CD14-positive monocyte (primary cell): ENCODE measurements at regions not wholly inside any gene's neighbourhood (a gene's known extent, or its start where the extent isn't known, plus 50 kb on each side); places are given as distances from the start of the nearest gene placed in this dataset.

Experiments used
- DNase-seq, 3 donors: peaks; one replicate each; pipeline ENCODE4 v3.0.0-alpha.2; 2011 to 2022
- H2AFZ ChIP-seq: 2 replicates; pipeline ENCODE4 v1.6.0; 2012; ENCODE audit warnings: mild to moderate bottlenecking, low read depth, low read length, inconsistent platforms; ENCODE audit not compliant: insufficient read depth, poor library complexity, severe bottlenecking
- H3K27ac ChIP-seq, 2 donors: 1 replicate in 1 of 2; 2 replicates in 1 of 2; pipeline ENCODE4 v1.5.1; 2012 to 2013; ENCODE audit warnings: low read length in 2 of 2, control low read depth in 1 of 2, inconsistent platforms in 1 of 2, low read depth in 1 of 2, mild to moderate bottlenecking in 1 of 2
- H3K27me3 ChIP-seq, 2 donors: one replicate each; pipeline versions ENCODE4 v1.6.0 to v1.6.1; 2011 to 2013; ENCODE audit warnings: low read length in 2 of 2; ENCODE audit not compliant: control insufficient read depth in 2 of 2, insufficient read depth in 2 of 2
- H3K36me3 ChIP-seq, 2 donors: replicated peaks in 1 of 2; 1 replicate in 1 of 2; 2 replicates in 1 of 2; pipeline versions ENCODE4 v1.5.1 to v1.6.1; 2012 to 2013; ENCODE audit warnings: low read length in 2 of 2, control low read depth in 1 of 2, inconsistent platforms in 1 of 2, mild to moderate bottlenecking in 1 of 2; ENCODE audit not compliant: insufficient read depth in 2 of 2, control insufficient read depth in 1 of 2
- H3K4me1 ChIP-seq, 2 donors: 1 replicate in 1 of 2; 2 replicates in 1 of 2; pipeline versions ENCODE4 v1.5.1 to v1.6.1; 2012 to 2013; ENCODE audit warnings: low read length in 2 of 2, control low read depth in 1 of 2, inconsistent platforms in 1 of 2, mild to moderate bottlenecking in 1 of 2, moderate library complexity in 1 of 2; ENCODE audit not compliant: insufficient read depth in 2 of 2, control insufficient read depth in 1 of 2
- H3K4me2 ChIP-seq: replicated peaks from 2 replicates; pipeline ENCODE3; 2012; ENCODE audit warnings: low read length, moderate library complexity, mild to moderate bottlenecking; ENCODE audit not compliant: poor library complexity, severe bottlenecking; ENCODE audit errors: extremely low read depth
- H3K4me3 ChIP-seq, 3 experiments: fragments of 200-600 bp in 1 of 3; sonication (generic) in 1 of 3; replicated peaks in 1 of 3; 1 replicate in 2 of 3; 2 replicates in 1 of 3; pipeline ENCODE4 v1.5.1; 2011 to 2013; ENCODE audit warnings: low read length in 3 of 3, mild to moderate bottlenecking in 3 of 3, control low read depth in 2 of 3, low read depth in 2 of 3, inconsistent platforms in 1 of 3, moderate library complexity in 1 of 3
- H3K79me2 ChIP-seq: 2 replicates; pipeline ENCODE4 v1.6.0; 2012; ENCODE audit warnings: mild to moderate bottlenecking, control low read depth, inconsistent platforms, low read length, moderate library complexity; ENCODE audit not compliant: insufficient read depth
- H3K9ac ChIP-seq: 2 replicates; pipeline ENCODE4 v1.6.0; 2017; ENCODE audit warnings: low read length, mild to moderate bottlenecking; ENCODE audit not compliant: insufficient read depth, poor library complexity, severe bottlenecking
- H3K9me3 ChIP-seq, 2 donors: replicated peaks in 1 of 2; 1 replicate in 1 of 2; 2 replicates in 1 of 2; pipeline versions ENCODE4 v1.5.1 to v1.6.1; 2012 to 2013; ENCODE audit warnings: low read length in 2 of 2, control low read depth in 1 of 2; ENCODE audit not compliant: control insufficient read depth in 1 of 2, insufficient read depth in 1 of 2
- H4K20me1 ChIP-seq: 2 replicates; pipeline ENCODE4 v1.6.0; 2012; ENCODE audit warnings: mild to moderate bottlenecking, low read length, control low read depth, moderate library complexity; ENCODE audit not compliant: insufficient read depth
- H3K27ac Mint-ChIP-seq, 7 donors: one replicate each; pipeline ENCODE4 v1.8.0; 2020; ENCODE audit warnings: mild to moderate bottlenecking in 7 of 7, mixed read lengths in 7 of 7, moderate library complexity in 6 of 7, inconsistent platforms in 2 of 7
- H3K27me3 Mint-ChIP-seq, 3 donors: one replicate each; pipeline ENCODE4 v1.8.0; 2021 to 2022; ENCODE audit warnings: low read depth in 3 of 3, mild to moderate bottlenecking in 3 of 3, mixed read lengths in 3 of 3, moderate library complexity in 3 of 3, inconsistent platforms in 1 of 3
- H3K36me3 Mint-ChIP-seq, 2 donors: one replicate each; pipeline ENCODE4 v1.8.0; 2020; ENCODE audit warnings: mixed read lengths in 2 of 2, inconsistent platforms in 1 of 2, mild to moderate bottlenecking in 1 of 2
- H3K4me1 Mint-ChIP-seq: one replicate; pipeline ENCODE4 v1.8.0; 2020; ENCODE audit warnings: mild to moderate bottlenecking, mixed read lengths
- H3K4me3 Mint-ChIP-seq, 2 donors: one replicate each; pipeline ENCODE4 v1.8.0; 2020; ENCODE audit warnings: mild to moderate bottlenecking in 2 of 2, mixed read lengths in 2 of 2, moderate library complexity in 1 of 2
- H3K9me3 Mint-ChIP-seq, 7 donors: one replicate each; pipeline ENCODE4 v1.8.0; 2020 to 2022; ENCODE audit warnings: mixed read lengths in 7 of 7, mild to moderate bottlenecking in 6 of 7, moderate library complexity in 6 of 7, inconsistent platforms in 2 of 7
- WGBS: methylation state at CpG from one replicate; pipeline ENCODE4 v1.1.5; 2013; ENCODE audit warnings: missing lambda C conversion rate; ENCODE audit not compliant: insufficient coverage; 5-methylcytosine and 5-hydroxymethylcytosine counted together
- intact Hi-C, 2 donors: fragments of 100-400 bp; cut with micrococcal nuclease; formaldehyde crosslinking; loops; one replicate each; pipeline versions ENCODE4 v1.15.0 to v1.15.1; 2023
- TF ChIP-seq, protein P1 (sequence below): fragments of 200-600 bp; IDR thresholded peaks from one replicate; pipeline ENCODE4 v1.8.0; 2022; ENCODE audit warnings: antibody characterized with exemption, mild to moderate bottlenecking

DNA sequence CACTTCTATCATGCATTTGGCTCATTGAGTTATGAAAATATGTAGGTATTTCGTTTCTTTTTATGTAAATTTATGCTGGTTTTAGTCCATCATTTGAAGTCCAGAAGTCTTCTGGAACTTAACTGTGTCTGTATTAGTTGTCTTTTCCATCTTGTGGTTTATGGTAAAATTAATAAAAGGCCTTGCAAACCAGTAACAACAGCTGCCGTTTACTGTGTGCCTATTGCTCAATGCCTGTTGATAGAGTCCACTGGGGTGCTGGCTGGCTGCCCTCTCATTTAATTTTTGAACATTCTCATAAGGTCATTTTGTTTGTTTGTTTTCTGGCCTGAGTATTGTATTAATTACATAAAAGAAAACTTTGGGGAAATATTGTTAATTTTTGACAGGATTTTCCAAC, 98.0 kb downstream of the NAA11 start:
- Histone ChIP-seq H3K79me2 (no peaks in the 10 kb centered on the region), H3K27ac (no peak overlapping the region), H4K20me1 (no peaks in the 10 kb centered on the region), H3K4me1 (no peaks in the 10 kb centered on the region), H3K9me3 (no peaks in the 10 kb centered on the region), H3K36me3 (no peaks in the 10 kb centered on the region), H3K9ac (no peak overlapping the region), H3K27me3 (no peaks in the 10 kb centered on the region), H3K4me2 (no peak overlapping the region), H3K4me3 (no peak overlapping the region), H2AFZ (no peak overlapping the region)
- Mint-ChIP-seq H3K36me3 (no peaks in the 10 kb centered on the region), H3K27ac (no peak overlapping the region), H3K4me1 (peaks cover 2% of the 10 kb centered on the region), H3K9me3 (peaks cover 0 to 3% (median 0%) of the 10 kb centered on the region in 7 donors), H3K4me3 (no peak overlapping the region), H3K27me3 (peaks cover 0 to 2% (median 0%) of the 10 kb centered on the region in 3 donors)
- intact Hi-C loops = no loop called here
- TF ChIP-seq, protein P1, sequence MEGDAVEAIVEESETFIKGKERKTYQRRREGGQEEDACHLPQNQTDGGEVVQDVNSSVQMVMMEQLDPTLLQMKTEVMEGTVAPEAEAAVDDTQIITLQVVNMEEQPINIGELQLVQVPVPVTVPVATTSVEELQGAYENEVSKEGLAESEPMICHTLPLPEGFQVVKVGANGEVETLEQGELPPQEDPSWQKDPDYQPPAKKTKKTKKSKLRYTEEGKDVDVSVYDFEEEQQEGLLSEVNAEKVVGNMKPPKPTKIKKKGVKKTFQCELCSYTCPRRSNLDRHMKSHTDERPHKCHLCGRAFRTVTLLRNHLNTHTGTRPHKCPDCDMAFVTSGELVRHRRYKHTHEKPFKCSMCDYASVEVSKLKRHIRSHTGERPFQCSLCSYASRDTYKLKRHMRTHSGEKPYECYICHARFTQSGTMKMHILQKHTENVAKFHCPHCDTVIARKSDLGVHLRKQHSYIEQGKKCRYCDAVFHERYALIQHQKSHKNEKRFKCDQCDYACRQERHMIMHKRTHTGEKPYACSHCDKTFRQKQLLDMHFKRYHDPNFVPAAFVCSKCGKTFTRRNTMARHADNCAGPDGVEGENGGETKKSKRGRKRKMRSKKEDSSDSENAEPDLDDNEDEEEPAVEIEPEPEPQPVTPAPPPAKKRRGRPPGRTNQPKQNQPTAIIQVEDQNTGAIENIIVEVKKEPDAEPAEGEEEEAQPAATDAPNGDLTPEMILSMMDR = no peak
- DNase-seq = no peak
- WGBS = 33% methylated on average over 1 of the region's 2 CpGs

DNA sequence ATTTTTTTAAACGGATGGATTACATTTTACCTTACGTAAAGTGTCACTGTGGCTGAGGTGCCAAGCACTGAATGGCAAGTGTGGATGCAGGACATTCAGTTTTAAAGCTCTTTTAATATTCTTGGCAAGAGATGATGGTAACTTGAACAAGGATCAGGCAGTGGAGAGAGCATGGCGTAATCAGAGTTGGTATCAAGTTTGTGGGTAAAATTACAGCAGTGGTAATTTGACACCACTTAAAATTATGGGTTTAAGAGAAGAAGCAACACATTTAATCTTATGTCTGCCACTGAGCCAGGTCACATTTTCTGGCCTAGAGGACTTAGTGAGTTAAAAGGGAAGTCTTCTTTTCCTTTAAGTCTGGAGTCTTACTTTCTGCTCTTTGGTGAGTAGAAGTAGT, 100.5 kb downstream of the NAA11 start:
- WGBS = 67% methylated on average over 2 of the region's 3 CpGs
- Histone ChIP-seq H3K27ac (no peak overlapping the region), H3K9me3 (no peaks in the 10 kb centered on the region), H3K4me3 (no peak overlapping the region), H3K4me2 (no peak overlapping the region), H3K36me3 (no peaks in the 10 kb centered on the region), H3K9ac (no peak overlapping the region), H2AFZ (no peak overlapping the region), H3K79me2 (no peaks in the 10 kb centered on the region), H3K4me1 (no peaks in the 10 kb centered on the region), H4K20me1 (no peaks in the 10 kb centered on the region), H3K27me3 (no peaks in the 10 kb centered on the region)
- intact Hi-C loops = no loop called here
- H3K27ac Mint-ChIP-seq = no peak overlapping the region
- no peak overlapping the region for H3K4me3 Mint-ChIP-seq
- peaks cover 2% of the 10 kb centered on the region for H3K4me1 Mint-ChIP-seq
- H3K9me3 Mint-ChIP-seq = peaks cover 0 to 4% (median 0%) of the 10 kb centered on the region in 7 donors
- no peaks in the 10 kb centered on the region for H3K36me3 Mint-ChIP-seq
- H3K27me3 Mint-ChIP-seq = peaks cover 0 to 2% (median 0%) of the 10 kb centered on the region in 3 donors
- DNase-seq = no peak
- TF ChIP-seq, protein P1 = no peak
